MM.1S (cell line): ENCODE measurements at regions not wholly inside any gene's neighbourhood (a gene's known extent, or its start where the extent isn't known, plus 50 kb on each side); places are given as distances from the start of the nearest gene placed in this dataset.

Experiments
- DNase-seq: peaks from one replicate; pipeline ENCODE4 v3.0.0-alpha.2; 2015
- H2AFZ ChIP-seq: fragments of 300-600 bp; sonication (generic); 2 replicates; pipeline ENCODE4 v1.6.0; 2016; ENCODE audit warnings: antibody characterized with exemption, low read length
- H3F3A ChIP-seq: fragments of 300-600 bp; sonication (generic); 2 replicates; pipeline ENCODE4 v1.6.1; 2016; ENCODE audit warnings: mild to moderate bottlenecking, antibody characterized with exemption, low read length, moderate library complexity, mixed read lengths; ENCODE audit not compliant: insufficient read depth
- H3K27ac ChIP-seq: fragments of 300-600 bp; sonication (generic); 2 replicates; pipeline ENCODE4 v1.5.1; 2016; ENCODE audit warnings: mild to moderate bottlenecking, low read length
- H3K27me3 ChIP-seq: fragments of 300-600 bp; sonication (generic); replicated peaks from 2 replicates; pipeline ENCODE4 v1.6.0; 2016; ENCODE audit warnings: low read length; ENCODE audit not compliant: insufficient read depth
- H3K36me3 ChIP-seq: fragments of 300-600 bp; sonication (generic); replicated peaks from 2 replicates; pipeline ENCODE4 v1.6.1; 2016; ENCODE audit warnings: mild to moderate bottlenecking, low read length, mixed read lengths; ENCODE audit not compliant: insufficient read depth
- H3K4me1 ChIP-seq: fragments of 300-600 bp; sonication (generic); 2 replicates; pipeline ENCODE4 v1.6.1; 2016; ENCODE audit warnings: low read length, mixed read lengths
- H3K4me2 ChIP-seq: fragments of 300-600 bp; sonication (generic); 2 replicates; pipeline ENCODE4 v1.6.0; 2016; ENCODE audit warnings: low read depth, low read length
- H3K4me3 ChIP-seq: fragments of 300-600 bp; sonication (generic); 2 replicates; pipeline ENCODE4 v1.5.1; 2016; ENCODE audit warnings: low read length, mixed read lengths
- H3K79me2 ChIP-seq: fragments of 300-600 bp; sonication (generic); 2 replicates; pipeline ENCODE4 v1.6.1; 2016; ENCODE audit warnings: mixed run types, low read length, mixed read lengths
- H3K9ac ChIP-seq: fragments of 300-600 bp; sonication (generic); 2 replicates; pipeline ENCODE4 v1.6.1; 2016; ENCODE audit warnings: low read length, mixed read lengths
- H3K9me2 ChIP-seq: fragments of 300-600 bp; sonication (generic); replicated peaks from 2 replicates; pipeline ENCODE4 v1.6.1; 2016; ENCODE audit warnings: mild to moderate bottlenecking, low read length, mixed read lengths; ENCODE audit not compliant: insufficient read depth
- H3K9me3 ChIP-seq: fragments of 300-600 bp; sonication (generic); replicated peaks from 2 replicates; pipeline ENCODE4 v1.6.1; 2016; ENCODE audit warnings: mild to moderate bottlenecking, low read length, mixed read lengths; ENCODE audit not compliant: insufficient read depth
- H4K20me1 ChIP-seq: fragments of 300-600 bp; sonication (generic); 2 replicates; pipeline ENCODE4 v1.6.1; 2016; ENCODE audit warnings: mild to moderate bottlenecking, low read length, moderate library complexity, mixed read lengths; ENCODE audit not compliant: insufficient read depth
- EZH2 ChIP-seq: fragments of 300-600 bp; sonication (generic); optimal IDR thresholded peaks from 2 replicates; pipeline ENCODE3; 2017; ENCODE audit warnings: low read depth, mild to moderate bottlenecking, antibody characterized with exemption, low read length, mixed read lengths
- EZH2phosphoT487 ChIP-seq: fragments of 300-600 bp; sonication (generic); IDR thresholded peaks from 2 replicates; pipeline ENCODE4 v1.6.1; 2018; ENCODE audit warnings: antibody characterized with exemption, low read length
- TF ChIP-seq, protein P1 (sequence below): fragments of 300-600 bp; sonication (generic); IDR thresholded peaks from 2 replicates; pipeline ENCODE4 v1.5.1; 2016; ENCODE audit warnings: antibody characterized with exemption, low read length, mixed read lengths

DNA sequence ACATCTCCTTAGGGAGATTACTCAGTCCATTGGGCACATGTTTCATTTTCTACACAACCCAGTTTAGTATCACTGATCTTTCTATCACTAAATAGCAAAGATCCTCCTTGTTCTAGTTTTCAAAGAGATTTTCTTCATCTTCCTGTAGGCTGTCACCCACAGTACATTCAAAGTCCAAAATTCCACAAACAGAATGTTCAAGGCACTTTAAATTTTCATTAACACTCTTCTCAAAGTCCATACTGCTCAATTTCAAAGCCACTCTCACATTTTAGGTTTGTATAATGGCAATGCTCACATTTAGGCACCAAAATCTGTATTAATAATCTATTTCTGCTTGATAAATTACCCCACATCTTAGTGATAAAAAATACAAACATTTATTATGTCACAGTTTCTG is 152.8 kb downstream of the FSIP2 start:
- no peak overlapping the region for H3K27ac ChIP-seq
- H3K9me2 ChIP-seq, result no peaks in the 10 kb centered on the region
- H3F3A ChIP-seq, result no peaks in the 10 kb centered on the region
- DNase-seq, result no peak
- no peak overlapping the region for H3K9ac ChIP-seq
- H3K9me3 ChIP-seq, result no peaks in the 10 kb centered on the region
- H2AFZ ChIP-seq, result no peak overlapping the region
- no peak overlapping the region for H3K4me3 ChIP-seq
- H3K36me3 ChIP-seq, result no peaks in the 10 kb centered on the region
- no peaks in the 10 kb centered on the region for H3K79me2 ChIP-seq
- no peak overlapping the region for H3K4me2 ChIP-seq
- H3K27me3 ChIP-seq, result no peaks in the 10 kb centered on the region
- no peaks in the 10 kb centered on the region for H4K20me1 ChIP-seq
- peaks cover 5% of the 10 kb centered on the region; the same call in 1 of the 2 replicates for H3K4me1 ChIP-seq
- no peak for TF ChIP-seq EZH2phosphoT487
- TF ChIP-seq, protein P1, sequence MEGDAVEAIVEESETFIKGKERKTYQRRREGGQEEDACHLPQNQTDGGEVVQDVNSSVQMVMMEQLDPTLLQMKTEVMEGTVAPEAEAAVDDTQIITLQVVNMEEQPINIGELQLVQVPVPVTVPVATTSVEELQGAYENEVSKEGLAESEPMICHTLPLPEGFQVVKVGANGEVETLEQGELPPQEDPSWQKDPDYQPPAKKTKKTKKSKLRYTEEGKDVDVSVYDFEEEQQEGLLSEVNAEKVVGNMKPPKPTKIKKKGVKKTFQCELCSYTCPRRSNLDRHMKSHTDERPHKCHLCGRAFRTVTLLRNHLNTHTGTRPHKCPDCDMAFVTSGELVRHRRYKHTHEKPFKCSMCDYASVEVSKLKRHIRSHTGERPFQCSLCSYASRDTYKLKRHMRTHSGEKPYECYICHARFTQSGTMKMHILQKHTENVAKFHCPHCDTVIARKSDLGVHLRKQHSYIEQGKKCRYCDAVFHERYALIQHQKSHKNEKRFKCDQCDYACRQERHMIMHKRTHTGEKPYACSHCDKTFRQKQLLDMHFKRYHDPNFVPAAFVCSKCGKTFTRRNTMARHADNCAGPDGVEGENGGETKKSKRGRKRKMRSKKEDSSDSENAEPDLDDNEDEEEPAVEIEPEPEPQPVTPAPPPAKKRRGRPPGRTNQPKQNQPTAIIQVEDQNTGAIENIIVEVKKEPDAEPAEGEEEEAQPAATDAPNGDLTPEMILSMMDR, result no peak
- TF ChIP-seq EZH2, result no peak

- no peak overlapping the region for H2AFZ ChIP-seq
- no peaks in the 10 kb centered on the region for H3K79me2 ChIP-seq
- H3K9me3 ChIP-seq, result no peaks in the 10 kb centered on the region
- no peaks in the 10 kb centered on the region for H3K36me3 ChIP-seq
- TF ChIP-seq, protein P1, result no peak
- TF ChIP-seq EZH2 (no peak), EZH2phosphoT487 (no peak)
- no peak for DNase-seq
- no peak overlapping the region for H3K4me2 ChIP-seq
- no peaks in the 10 kb centered on the region for H3K9me2 ChIP-seq
- no peak overlapping the region for H3K4me3 ChIP-seq
- H3K4me1 ChIP-seq, result peaks cover 5% of the 10 kb centered on the region; the same call in 1 of the 2 replicates
- H3K9ac ChIP-seq, result no peak overlapping the region
- H3K27me3 ChIP-seq, result no peaks in the 10 kb centered on the region
- no peaks in the 10 kb centered on the region for H3F3A ChIP-seq
- H3K27ac ChIP-seq, result no peak overlapping the region
- H4K20me1 ChIP-seq, result no peaks in the 10 kb centered on the region
Measured at GRCh38 chr2:185891804-185892411, 153.3 kb downstream of the FSIP2 start.

DNA sequence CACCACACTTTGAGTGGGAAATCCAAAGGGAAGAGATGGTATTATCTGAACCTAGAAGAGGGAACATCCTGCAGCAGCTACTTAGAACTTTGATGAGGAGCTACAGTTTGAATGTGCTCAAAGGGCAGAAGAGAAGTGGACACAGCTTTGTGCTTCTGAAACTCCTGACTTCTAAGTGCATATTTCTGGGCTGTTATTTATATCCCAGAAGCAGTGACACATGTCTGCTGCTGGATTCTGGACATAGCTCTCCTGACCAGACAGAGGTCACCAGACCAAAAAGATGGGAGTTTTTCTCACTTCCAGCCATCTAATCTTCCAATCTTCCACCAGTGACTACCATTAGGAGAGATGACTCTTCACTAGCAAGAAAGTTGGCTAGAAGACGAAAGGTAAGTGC is 153.9 kb downstream of the FSIP2 start:
- no peaks in the 10 kb centered on the region for H3K79me2 ChIP-seq
- no peak overlapping the region for H3K4me3 ChIP-seq
- H3K9ac ChIP-seq, result no peak overlapping the region
- no peaks in the 10 kb centered on the region for H3K9me3 ChIP-seq
- H2AFZ ChIP-seq, result no peak overlapping the region
- no peak overlapping the region for H3K4me2 ChIP-seq
- H3K27ac ChIP-seq, result no peak overlapping the region
- no peaks in the 10 kb centered on the region for H4K20me1 ChIP-seq
- peaks cover 5% of the 10 kb centered on the region; the same call in 1 of the 2 replicates for H3K4me1 ChIP-seq
- H3K36me3 ChIP-seq, result no peaks in the 10 kb centered on the region
- no peaks in the 10 kb centered on the region for H3K9me2 ChIP-seq
- DNase-seq, result no peak
- TF ChIP-seq EZH2, result no peak
- TF ChIP-seq EZH2phosphoT487, result no peak
- TF ChIP-seq, protein P1, result no peak
- H3F3A ChIP-seq, result no peaks in the 10 kb centered on the region
- no peaks in the 10 kb centered on the region for H3K27me3 ChIP-seq
